ENCODE measurements at regions not wholly inside any gene's neighbourhood (a gene's known extent, or its start where the extent isn't known, plus 50 kb on each side); places are given as distances from the start of the nearest gene placed in this dataset.
"Not testable (repeated sequence)": the region's sequence is repeated elsewhere in the genome, so short reads cannot be mapped to it uniquely, and the experiment has no call there.

- Mint-ChIP-seq H3K9me3 (peaks cover 47% of the 10 kb centered on the region), H3K36me3 (peaks cover 32% of the 10 kb centered on the region)
- H3K27me3 Mint-ChIP-seq (ENCODE audit: low read depth); H3K27ac Mint-ChIP-seq; DNase-seq (ENCODE audit: low spot score); ATAC-seq; POLR2A ChIA-PET; H3K4me3 Mint-ChIP-seq; CTCF ChIA-PET; H3K4me1 Mint-ChIP-seq: not testable (repeated sequence)
These were observed 543.5 kb upstream of the FAM98A start for GRCh38 chr2:34142531-34143008.

GRCh38 chr2:34133065-34133464 lies 534.0 kb upstream of the FAM98A start:
- H3K4me1 Mint-ChIP-seq; H3K27me3 Mint-ChIP-seq (ENCODE audit: low read depth); H3K4me3 Mint-ChIP-seq; ATAC-seq; H3K27ac Mint-ChIP-seq; DNase-seq (ENCODE audit: low spot score); CTCF ChIA-PET; POLR2A ChIA-PET: not testable (repeated sequence)
- Mint-ChIP-seq H3K36me3 (peaks cover 26% of the 10 kb centered on the region), H3K9me3 (peaks cover 38% of the 10 kb centered on the region)

- Mint-ChIP-seq H3K27ac (no peak overlapping the region), H3K4me3 (no peak overlapping the region), H3K9me3 (peaks cover 47% of the 10 kb centered on the region), H3K27me3 (ENCODE audit: low read depth) (no peaks in the 10 kb centered on the region), H3K4me1 (no peaks in the 10 kb centered on the region), H3K36me3 (peaks cover 8% of the 10 kb centered on the region)
- no peak for TF ChIP-seq ZBTB43 (CRISPR knock-in tag; IDR thresholded peaks at IDR 0.05)
- TF ChIP-seq FOXP1 (CRISPR knock-in tag; IDR thresholded peaks at IDR 0.05; ENCODE audit: borderline replicate concordance) = no peak
- no peak for TF ChIP-seq IRF1 (CRISPR knock-in tag; IDR thresholded peaks at IDR 0.05)
- TF ChIP-seq ZNF425 (CRISPR knock-in tag; conservative IDR thresholded peaks at IDR 0.05) = no peak
- TF ChIP-seq ARID4B (CRISPR knock-in tag; IDR thresholded peaks at IDR 0.05; ENCODE audit: borderline replicate concordance) = no peak
- no peak for TF ChIP-seq OVOL2 (CRISPR knock-in tag; IDR thresholded peaks at IDR 0.05; ENCODE audit: borderline replicate concordance)
- no peak for TF ChIP-seq GTF2I (CRISPR knock-in tag; conservative IDR thresholded peaks at IDR 0.05)
- TF ChIP-seq ZNF423 (CRISPR knock-in tag; IDR thresholded peaks at IDR 0.05) = no peak
- TF ChIP-seq NFE2L1 (CRISPR knock-in tag; IDR thresholded peaks at IDR 0.05) = no peak
- TF ChIP-seq HMGA2 (CRISPR knock-in tag; IDR thresholded peaks at IDR 0.05) = no peak
- TF ChIP-seq ZNF281 (CRISPR knock-in tag; IDR thresholded peaks at IDR 0.05) = no peak
- no peak for TF ChIP-seq CREB1 (CRISPR knock-in tag; IDR thresholded peaks at IDR 0.05)
- TF ChIP-seq ZNF416 (CRISPR knock-in tag; IDR thresholded peaks at IDR 0.05) = no peak
- TF ChIP-seq KAT7 (CRISPR knock-in tag; IDR thresholded peaks at IDR 0.05; ENCODE audit: borderline replicate concordance) = no peak
- no peak for TF ChIP-seq ATF3 (CRISPR knock-in tag; conservative IDR thresholded peaks at IDR 0.05)
- ATAC-seq (no peak), DNase-seq (ENCODE audit: low spot score) (no peak)
- POLR2A ChIA-PET = no interaction called here
- CTCF ChIA-PET = no interaction called here
These were observed 527.2 kb upstream of the FAM98A start for GRCh38 chr2:34126279-34126678.

Measured in WTC11 (cell line).